ENCODE measurements at regions not wholly inside any gene's neighbourhood (a gene's known extent, or its start where the extent isn't known, plus 50 kb on each side); places are given as distances from the start of the nearest gene placed in this dataset.

- TF ChIP-seq CTCF (conservative IDR thresholded peaks at IDR 0.05), result no peak
- no peak for TF ChIP-seq EZH2 (IDR thresholded peaks at IDR 0.05; ENCODE audit: low read depth)
Measured at GRCh38 chr12:125878483-125878882, 813.2 kb downstream of the AACS start.
